Stimulated activated CD8-positive, alpha-beta memory T cell treated with anti-CD3 and anti-CD28 coated beads, Interleukin-4, amount 100 ng/mL, for 24 hours (primary cell): ENCODE measurements at regions not wholly inside any gene's neighbourhood (a gene's known extent, or its start where the extent isn't known, plus 50 kb on each side); places are given as distances from the start of the nearest gene placed in this dataset.
A peak's percentile ranks its signal among the peaks of the same experiment; 100 is the strongest.
"Not testable (repeated sequence)": the region's sequence is repeated elsewhere in the genome, so short reads cannot be mapped to it uniquely, and the experiment has no call there.

Source experiments
- DNase-seq: peaks from one replicate; pipeline ENCODE4 v3.0.0-alpha.2; 2020; ENCODE audit warnings: low read depth

DNA sequence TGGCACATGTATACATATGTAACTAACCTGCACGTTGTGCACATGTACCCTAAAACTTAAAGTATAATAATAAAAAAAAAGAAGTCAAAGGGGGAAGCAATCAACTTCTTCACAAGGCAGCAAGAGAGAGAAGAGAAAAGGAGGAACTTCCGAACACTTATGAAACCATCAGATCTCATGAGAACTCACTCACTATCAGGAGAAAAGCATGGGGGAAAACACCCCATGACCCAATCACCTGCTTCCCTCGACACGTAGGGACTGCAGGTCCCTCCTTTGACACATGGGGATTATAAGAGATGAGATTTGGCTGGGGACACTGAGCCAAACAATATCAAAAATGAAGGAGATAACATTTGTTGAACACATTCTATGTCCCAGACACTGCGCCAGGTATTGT lies 94.8 kb upstream of the PHACTR1 start:
- no peak for DNase-seq

DNA sequence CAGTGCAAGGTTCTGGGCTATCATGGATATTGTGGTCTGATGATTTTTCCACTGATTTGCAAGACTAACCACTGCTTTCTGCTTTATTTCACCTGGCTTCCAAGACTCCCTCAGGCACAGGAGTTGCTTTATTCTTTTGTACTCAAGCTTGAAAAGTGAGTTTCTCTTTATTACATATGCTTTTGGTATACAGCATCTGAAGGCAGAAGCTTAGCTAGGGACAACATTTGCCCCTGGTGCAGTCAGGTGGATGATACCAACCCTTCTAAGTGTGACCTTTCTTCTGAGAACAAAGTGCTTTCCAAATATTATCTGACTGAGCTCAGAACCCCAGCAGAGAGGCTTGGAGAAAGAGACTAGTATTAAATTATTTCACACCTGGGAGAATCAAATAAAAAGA lies 94.0 kb upstream of the PHACTR1 start:
- DNase-seq = no peak

DNA sequence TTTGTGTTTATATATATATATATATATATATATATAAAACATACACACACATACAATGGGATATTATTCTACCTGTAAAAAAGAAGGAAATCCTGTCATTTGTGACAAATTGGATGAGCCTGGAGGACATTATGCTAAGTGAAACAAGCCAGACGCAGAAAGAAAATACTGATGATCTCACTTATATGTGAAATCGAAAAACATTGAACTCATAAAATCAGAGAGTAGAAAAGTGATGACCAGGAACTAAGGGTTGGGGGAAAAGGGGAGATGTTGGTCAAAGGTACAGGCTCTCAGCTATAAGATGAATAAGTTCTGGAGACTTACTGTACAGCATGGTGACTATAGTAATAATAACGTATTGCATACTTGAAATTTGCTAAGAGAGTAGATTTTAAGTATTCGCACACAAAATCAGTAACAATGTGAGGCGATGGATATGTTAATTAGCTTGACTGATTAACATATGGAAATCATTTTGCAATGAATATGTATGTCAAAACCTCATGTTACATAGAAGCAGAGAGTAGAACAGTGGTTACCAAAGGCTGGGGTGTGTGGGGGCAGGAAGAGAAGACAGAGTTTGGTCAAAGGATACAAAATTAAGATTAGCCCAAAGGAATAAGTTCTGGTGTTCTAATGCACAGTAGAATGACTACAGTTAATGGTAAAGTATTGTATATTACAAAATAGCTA lies 92.3 kb upstream of the PHACTR1 start:
- DNase-seq = no peak

DNA sequence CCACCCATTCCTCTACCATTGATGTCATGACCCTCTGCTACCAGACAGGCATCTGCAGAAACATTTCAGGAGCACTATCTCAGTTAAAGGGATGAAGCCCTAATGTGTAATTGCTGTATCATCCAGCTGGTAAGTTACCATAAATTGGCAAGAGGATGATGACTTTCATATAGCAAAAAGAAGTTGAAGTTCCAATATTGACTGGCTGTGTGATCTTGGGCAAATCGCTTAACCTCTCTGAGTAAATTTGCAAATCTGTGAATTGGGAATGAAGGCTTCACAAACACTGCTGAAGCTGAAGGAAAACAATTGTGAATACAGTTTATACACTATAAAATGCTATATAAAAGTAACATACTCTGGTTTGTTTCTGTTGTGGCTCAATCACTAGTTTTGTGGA lies 89.5 kb upstream of the PHACTR1 start:
- no peak for DNase-seq

DNA sequence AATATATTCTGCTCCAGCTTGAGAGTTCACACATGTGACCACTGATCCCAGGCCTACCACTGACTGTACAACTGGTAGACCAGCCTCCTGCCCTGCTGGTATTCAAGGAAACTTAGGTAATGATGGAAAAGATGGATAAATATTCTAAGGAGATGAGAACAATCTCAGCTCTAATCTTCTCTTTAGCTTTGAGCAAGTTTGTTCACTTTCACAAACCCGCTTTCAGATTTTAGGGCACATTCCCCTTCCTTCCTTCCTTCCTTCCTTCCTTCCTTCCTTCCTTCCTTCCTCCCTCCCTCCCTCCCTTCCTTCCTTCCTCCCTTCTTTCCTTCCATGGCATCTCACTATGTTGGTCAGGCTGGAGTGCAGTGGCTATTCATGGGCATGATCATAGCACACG lies 88.2 kb upstream of the PHACTR1 start:
- no peak for DNase-seq

DNA sequence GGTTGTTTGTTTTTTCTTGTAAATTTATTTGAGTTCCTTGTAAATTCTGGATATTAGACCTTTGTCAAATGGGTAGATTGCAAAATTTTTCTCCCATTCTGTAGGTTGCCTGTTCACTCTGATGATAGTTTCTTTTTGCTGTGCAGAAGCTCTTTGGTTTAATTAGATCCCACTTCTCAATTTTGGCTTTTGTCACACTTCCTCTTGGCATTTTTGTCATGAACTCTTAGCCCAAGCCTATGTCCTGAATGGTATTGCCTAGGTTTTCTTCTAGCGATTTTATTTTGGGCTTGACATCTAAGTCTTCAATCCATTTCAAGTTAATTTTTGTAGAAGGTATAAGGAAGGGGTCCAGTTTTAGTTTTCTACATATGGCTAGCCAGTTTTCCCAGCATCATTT lies 82.8 kb upstream of the PHACTR1 start:
- not testable (repeated sequence) for DNase-seq

DNA sequence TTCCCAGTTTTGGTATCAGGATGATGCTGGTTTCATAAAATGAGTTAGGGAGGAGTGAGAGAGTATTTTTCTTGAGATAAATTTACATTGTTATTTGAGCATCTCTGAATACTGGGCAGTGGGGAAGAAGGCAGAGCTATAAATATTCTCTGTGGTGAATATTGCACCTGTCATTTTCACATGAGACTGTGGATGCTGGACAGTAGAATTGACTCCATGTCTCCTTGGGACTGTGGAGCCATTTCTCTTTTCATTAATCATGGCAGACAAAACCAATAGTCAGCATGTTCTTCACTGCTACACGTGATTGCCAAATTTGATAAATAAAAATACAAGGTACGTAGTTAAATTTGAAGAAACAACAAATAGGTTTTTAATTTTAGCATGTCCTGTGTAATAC lies 81.2 kb upstream of the PHACTR1 start:
- no peak for DNase-seq

DNA sequence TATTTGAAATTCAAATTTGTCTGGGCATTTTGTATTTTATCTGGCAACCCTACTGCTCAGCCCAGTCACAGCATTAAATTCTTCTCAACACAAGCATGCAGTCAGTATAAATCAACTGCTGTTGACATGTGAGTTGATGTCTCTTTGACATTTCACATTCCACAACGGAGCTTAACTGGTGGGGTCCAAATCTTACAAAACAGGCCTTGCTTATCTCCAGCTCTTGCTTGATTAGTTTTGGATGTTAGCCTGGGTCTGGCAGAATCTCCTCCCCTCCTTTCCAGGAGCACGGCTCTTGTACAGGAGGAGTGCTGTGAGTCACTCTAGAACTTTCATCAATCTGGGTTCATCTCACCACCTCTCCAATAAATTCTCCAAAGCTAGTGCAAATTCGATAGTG lies 80.8 kb upstream of the PHACTR1 start:
- DNase-seq = no peak

DNA sequence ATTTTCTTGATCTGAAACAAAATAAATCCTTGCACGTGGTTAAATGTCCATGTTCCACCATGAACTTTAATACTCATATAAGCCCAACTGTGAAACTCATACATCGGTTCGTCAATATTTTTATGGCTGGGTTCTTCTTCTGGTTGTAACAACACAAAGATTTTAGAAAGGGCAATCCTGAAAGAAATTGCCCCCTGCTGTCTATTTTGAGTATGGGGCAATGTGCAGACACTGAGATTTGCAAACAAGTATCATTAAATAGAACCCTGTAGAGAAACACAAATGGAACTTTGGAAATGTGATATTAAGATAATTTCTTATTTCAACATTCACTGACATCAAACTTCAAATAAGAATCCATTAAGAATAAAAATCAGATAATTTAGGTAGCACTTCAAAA lies 80.2 kb upstream of the PHACTR1 start:
- no peak for DNase-seq

DNA sequence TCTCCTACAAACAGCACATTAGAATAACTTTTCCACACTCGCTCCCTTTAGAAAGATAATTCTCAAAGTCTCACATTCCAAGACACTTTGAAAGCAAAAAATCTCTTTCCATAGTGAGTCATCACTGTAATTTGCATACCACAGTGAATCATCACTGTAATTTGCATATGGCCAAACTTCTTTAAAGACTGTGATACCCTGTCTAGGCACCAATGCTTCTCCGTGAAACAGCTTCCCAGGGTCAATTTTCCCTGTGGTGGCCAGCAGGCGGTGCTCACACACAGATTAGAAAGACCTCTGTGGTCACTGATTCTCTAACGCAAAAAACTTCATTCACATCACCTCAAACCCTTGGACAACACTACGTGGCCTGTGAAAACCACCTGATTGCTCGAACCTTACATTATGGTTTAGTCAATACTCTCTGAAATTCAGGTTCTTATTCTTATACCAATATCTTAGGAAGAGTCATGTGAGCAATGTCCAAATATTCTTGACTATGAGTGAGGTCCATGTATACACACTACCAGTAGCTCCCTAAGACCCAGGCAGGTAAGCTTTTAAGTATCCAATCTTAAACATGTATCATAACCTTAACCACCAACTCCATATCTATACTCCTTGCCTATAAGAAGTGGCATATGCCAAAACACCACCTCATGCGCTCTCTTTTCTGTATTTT lies 78.5 kb upstream of the PHACTR1 start:
- DNase-seq = peak; percentile 20

DNA sequence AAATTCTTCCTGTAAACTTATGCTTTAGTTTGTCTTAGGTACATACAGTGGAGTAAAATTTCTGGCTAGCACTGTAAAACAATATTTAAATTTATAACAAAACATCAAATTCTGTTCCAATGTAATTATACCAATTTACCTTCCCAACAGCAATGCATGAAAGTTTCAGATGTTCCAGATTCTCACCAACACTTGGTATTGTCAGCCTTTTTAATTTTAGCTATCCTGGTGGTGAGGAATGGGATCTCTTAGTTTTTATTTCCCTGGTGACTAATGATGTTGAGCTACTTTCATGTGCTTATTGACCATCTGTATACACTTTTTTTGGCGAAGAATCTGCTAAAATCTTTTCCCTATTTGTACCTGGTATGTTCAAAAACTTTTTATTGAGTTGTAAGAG lies 76.1 kb upstream of the PHACTR1 start:
- DNase-seq = no peak

DNA sequence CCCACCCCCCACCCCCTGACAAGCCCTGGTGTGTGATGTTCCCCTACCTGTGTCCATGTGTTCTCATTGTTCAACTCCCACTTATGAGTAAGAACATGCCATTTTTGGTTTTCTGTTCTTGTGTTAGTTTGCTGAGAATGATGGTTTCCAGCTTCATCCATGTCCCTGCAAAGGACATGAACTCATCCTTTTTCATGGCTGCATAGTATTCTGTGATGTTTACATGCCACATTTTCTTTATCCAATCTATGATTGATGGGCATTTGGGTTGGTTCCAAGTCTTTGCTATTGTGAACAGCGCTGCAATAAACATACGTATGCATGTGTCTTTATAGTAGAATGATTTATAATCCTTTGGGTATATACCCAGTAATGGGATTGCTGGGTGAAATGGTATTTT lies 74.8 kb upstream of the PHACTR1 start:
- DNase-seq = not testable (repeated sequence)

DNA sequence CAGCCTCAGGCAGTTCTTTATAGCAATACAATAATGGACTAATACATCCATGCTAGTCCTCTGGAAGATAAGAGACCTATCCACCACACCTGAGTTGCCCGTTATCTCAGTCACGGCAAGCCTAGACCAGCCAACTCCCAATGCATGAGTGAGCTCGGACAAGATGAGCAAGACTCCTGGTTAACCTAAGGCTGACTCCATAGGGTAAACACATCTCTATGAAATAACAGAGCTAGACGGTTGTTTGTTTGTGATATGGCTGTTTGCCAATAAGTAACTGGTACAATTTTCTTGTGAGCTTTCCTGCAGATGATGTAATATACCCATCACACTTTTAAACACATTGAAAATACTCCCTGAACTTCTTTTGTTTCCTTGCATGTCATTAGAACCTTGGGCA lies 70.6 kb upstream of the PHACTR1 start:
- DNase-seq = no peak

DNA sequence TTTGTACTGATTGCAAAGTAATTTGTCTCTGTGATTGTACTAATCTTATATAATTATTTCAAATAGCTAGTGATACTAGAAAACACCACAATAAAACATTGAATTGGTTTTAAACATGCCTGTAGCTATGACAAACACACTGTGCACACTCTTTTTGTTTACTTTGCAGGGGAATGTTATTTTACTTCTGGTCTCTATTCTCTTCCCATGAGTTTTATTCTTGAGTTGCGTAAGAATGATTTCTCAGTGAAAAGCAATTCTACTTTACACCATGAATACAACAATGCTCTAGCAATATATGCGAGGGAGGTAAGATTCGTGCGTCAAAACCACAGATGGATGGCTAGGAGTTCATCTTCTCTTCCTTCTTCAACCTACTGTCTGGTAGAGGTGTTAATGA lies 68.4 kb upstream of the PHACTR1 start:
- DNase-seq = no peak

DNA sequence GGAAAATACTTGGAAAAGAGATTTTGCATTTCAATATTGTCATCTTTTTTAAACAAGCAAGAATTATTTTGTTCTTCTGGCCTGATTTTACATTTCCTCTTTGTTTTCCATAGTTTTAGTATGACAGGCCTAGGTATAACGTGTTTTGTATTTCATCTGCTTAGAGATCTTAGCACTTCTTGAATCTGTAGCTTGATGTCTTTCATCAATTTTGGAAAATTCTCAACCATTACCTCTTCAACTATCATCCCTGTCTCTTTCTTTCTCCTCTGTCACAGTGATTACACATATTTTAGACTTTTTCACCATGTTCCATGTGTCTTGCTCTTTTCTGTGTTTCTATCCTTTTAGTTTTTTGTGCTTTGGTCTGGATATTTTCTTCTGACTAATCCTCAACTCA lies 67.2 kb upstream of the PHACTR1 start:
- no peak for DNase-seq

DNA sequence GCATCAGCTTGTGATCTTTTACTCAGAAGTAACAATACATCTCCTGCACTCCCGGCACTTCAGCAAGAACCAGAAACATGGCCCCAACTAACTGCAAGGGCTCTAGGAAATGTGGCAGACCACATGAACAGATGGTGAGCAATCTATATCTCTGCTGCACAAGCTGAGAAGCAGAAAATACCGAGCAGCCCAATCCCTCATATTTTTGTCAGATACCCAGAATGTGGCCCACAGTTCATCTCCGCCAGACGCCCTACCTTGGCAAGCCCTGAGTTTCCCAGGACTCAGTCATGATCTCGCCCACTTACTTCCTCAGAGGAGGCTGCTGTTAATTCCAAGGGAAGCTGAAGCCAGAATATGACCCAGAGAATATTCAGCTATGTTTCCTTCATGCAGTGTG lies 63.1 kb upstream of the PHACTR1 start:
- no peak for DNase-seq

DNA sequence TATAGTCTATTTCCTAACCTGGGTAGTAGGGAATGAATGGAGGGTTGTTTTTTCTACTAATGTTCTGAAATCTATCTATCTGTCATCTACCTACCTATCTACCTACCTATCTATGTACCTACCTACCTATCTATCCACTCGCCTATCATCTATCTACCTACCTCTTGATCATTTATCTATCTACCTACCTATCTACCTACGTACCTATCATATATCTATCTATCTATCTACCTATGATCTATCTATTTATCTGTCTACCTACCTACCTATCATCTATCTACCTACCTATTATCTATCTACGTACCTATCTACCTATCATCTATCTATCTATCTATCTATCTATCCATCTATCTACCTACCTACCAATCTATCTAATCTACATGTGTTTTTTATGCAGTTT lies 62.5 kb upstream of the PHACTR1 start:
- no peak for DNase-seq

DNA sequence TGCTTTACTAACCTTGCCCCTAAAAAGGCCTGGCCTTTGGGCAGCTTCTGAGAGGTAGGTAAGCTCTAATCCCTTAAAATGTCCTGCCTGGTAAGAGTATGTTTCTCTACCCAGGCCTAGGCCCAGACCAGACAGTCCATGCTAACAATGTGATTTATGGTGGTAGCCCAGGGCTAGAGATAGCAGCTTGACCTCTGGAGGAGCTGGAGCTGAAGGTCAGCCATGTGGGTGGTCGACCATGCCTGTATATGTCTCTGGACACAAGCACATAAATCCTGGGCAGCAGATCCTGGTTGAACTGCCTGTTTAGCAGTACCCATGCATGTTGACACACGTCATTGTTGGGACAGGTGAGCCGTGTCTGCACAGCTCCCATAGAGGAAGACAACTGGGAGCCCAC lies 62.1 kb upstream of the PHACTR1 start:
- DNase-seq = no peak

DNA sequence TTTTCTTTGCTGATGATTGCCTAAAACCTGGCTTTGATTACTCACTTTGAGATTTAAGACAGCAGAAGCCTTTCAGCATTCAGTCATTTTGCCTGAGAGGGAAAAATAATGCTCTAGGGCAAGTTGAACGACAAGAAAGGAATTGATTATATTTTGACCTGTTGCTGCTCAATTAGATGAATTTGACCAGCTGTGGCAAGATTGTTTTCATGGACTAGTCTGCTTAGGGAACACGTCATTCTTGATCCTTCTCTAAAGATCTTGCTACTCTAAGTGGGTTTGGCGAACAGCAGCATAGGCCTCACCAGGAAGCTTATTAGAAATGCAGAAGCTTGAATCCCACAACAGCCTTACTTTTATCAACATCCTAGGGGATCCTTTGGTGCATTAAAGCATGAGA lies 59.7 kb upstream of the PHACTR1 start:
- DNase-seq = no peak

DNA sequence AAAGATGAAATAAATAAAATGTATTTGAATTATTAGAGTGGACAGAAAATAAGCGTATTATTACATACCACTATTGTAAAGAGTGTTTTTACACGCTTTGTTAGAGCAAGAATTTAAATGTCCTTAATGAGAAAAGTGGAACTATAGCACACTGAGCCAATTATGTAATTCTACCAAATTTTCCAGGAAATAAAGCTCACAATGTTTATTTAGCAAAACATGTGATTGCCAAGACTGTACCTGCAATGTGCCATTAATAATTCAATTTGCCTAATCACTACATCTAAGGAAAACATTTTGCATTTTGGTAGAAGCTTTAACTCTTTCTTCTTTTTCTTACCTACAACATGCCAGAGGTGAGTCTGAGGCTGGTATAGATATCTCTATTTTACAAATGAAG lies 58.7 kb upstream of the PHACTR1 start:
- no peak for DNase-seq

DNA sequence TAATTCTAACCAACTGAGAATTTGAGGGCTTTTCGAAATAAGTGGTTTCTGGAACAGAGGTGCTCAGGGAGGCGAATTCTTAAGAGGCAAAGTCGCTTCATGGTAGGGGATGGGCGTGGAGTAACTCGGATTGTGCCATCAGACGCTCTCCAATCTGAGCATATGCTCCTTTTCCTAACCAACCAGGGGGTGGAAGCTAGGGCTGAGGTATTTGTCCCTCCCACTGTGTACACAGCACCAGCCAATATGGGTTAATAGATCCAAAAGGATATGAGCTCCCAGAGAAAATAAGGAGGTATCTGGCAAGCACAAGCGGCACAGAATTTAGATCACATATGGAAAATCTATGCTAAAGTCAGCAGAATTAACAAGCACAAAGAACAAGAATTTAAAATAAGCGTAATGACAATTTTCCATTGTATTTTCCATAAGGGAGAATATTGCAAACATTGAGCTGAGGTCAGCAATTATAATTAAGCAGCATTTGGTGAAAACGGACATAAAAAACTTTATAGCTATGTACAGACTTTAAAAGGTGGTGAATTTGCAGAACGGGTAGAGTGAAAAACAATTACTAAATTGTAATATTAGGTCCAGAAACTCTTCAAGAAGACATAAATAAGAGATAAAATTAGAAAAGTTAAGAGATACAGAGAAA lies 55.0 kb upstream of the PHACTR1 start:
- DNase-seq = no peak
